H9 (cell line): ENCODE measurements at regions not wholly inside any gene's neighbourhood (a gene's known extent, or its start where the extent isn't known, plus 50 kb on each side); places are given as distances from the start of the nearest gene placed in this dataset.

Source experiments
- DNase-seq: peaks from one replicate; pipeline ENCODE4 v3.0.0-alpha.2; 2017
- H2AFZ ChIP-seq: one replicate; pipeline ENCODE4 v1.6.1; 2013; ENCODE audit warnings: mild to moderate bottlenecking, low read length, control low read depth, moderate library complexity
- H2AK5ac ChIP-seq: 2 replicates; pipeline ENCODE4 v1.6.1; 2013; ENCODE audit warnings: low read length, control low read depth, mixed read lengths; ENCODE audit not compliant: insufficient read length
- H2BK120ac ChIP-seq: one replicate; pipeline ENCODE4 v1.6.1; 2013; ENCODE audit warnings: low read depth, mild to moderate bottlenecking, low read length, control low read depth, inconsistent platforms; ENCODE audit not compliant: poor library complexity, severe bottlenecking
- H2BK12ac ChIP-seq: 2 replicates; pipeline ENCODE4 v1.6.1; 2013; ENCODE audit warnings: low read length, control low read depth, mixed read lengths, low read depth; ENCODE audit not compliant: insufficient read length
- H2BK15ac ChIP-seq: 2 replicates; pipeline ENCODE4 v1.6.1; 2013; ENCODE audit warnings: low read depth, low read length, control low read depth
- H2BK20ac ChIP-seq: one replicate; pipeline ENCODE4 v1.6.1; 2013; ENCODE audit warnings: low read depth, mild to moderate bottlenecking, low read length, control low read depth, inconsistent platforms; ENCODE audit not compliant: poor library complexity, severe bottlenecking
- H2BK5ac ChIP-seq: 2 replicates; pipeline ENCODE4 v1.6.1; 2013; ENCODE audit warnings: low read length, control low read depth, mixed read lengths; ENCODE audit not compliant: insufficient read length
- H3K14ac ChIP-seq: 2 replicates; pipeline ENCODE4 v1.6.1; 2013; ENCODE audit warnings: low read length, control low read depth; ENCODE audit not compliant: insufficient read depth
- H3K18ac ChIP-seq: 2 replicates; pipeline ENCODE4 v1.6.1; 2013; ENCODE audit warnings: low read depth, mild to moderate bottlenecking, mixed read lengths, low read length, control low read depth; ENCODE audit not compliant: insufficient read length
- H3K23ac ChIP-seq: 2 replicates; pipeline ENCODE4 v1.6.1; 2013; ENCODE audit warnings: low read length, control low read depth, mixed read lengths, low read depth; ENCODE audit not compliant: insufficient read length
- H3K23me2 ChIP-seq: 2 replicates; pipeline ENCODE4 v1.6.1; 2013; ENCODE audit warnings: low read depth, mild to moderate bottlenecking, mixed read lengths, low read length, control low read depth; ENCODE audit not compliant: insufficient read length, poor library complexity, severe bottlenecking
- H3K27ac ChIP-seq: 2 replicates; pipeline ENCODE4 v1.5.1; 2013; ENCODE audit warnings: low read length, control low read depth, mixed read lengths, low read depth; ENCODE audit not compliant: insufficient read length
- H3K27me3 ChIP-seq: 2 replicates; pipeline ENCODE4 v1.6.1; 2013; ENCODE audit warnings: low read length, control low read depth, inconsistent platforms; ENCODE audit not compliant: insufficient read depth
- H3K4ac ChIP-seq: 2 replicates; pipeline ENCODE4 v1.6.1; 2013; ENCODE audit warnings: low read depth, mild to moderate bottlenecking, control low read depth, inconsistent platforms, low read length, moderate library complexity
- H3K4me1 ChIP-seq: 2 replicates; pipeline ENCODE4 v1.6.1; 2013; ENCODE audit warnings: low read length, control low read depth, inconsistent platforms; ENCODE audit not compliant: insufficient read depth
- H3K4me2 ChIP-seq: 2 replicates; pipeline ENCODE4 v1.6.1; 2013; ENCODE audit warnings: low read length, control low read depth, mixed read lengths; ENCODE audit not compliant: insufficient read length, insufficient read depth
- H3K56ac ChIP-seq: 2 replicates; pipeline ENCODE4 v1.6.1; 2013; ENCODE audit warnings: low read depth, mild to moderate bottlenecking, mixed read lengths, low read length, control low read depth; ENCODE audit not compliant: insufficient read length
- H3K79me1 ChIP-seq: 2 replicates; pipeline ENCODE4 v1.6.1; 2013; ENCODE audit warnings: low read depth, mild to moderate bottlenecking, moderate library complexity, low read length, control low read depth, inconsistent platforms; ENCODE audit not compliant: insufficient read depth, poor library complexity, severe bottlenecking
- H3K79me2 ChIP-seq: 2 replicates; pipeline ENCODE4 v1.6.1; 2013; ENCODE audit warnings: low read length, control low read depth, inconsistent platforms; ENCODE audit not compliant: insufficient read depth
- H3K9ac ChIP-seq: 2 replicates; pipeline ENCODE4 v1.6.1; 2013; ENCODE audit warnings: low read length, control low read depth, mixed read lengths; ENCODE audit not compliant: insufficient read length; ENCODE audit errors: extremely low read depth
- H3K9me3 ChIP-seq: one replicate; pipeline ENCODE4 v1.6.1; 2013; ENCODE audit warnings: low read depth, low read length, inconsistent platforms; ENCODE audit not compliant: control insufficient read depth
- H3T11ph ChIP-seq: one replicate; pipeline ENCODE4 v1.6.1; 2013; ENCODE audit warnings: mild to moderate bottlenecking, low read length, control low read depth, inconsistent platforms
- H4K20me1 ChIP-seq: one replicate; pipeline ENCODE4 v1.6.1; 2013; ENCODE audit not compliant: control insufficient read depth, insufficient read length, insufficient read depth
- H4K5ac ChIP-seq: 2 replicates; pipeline ENCODE4 v1.6.1; 2013; ENCODE audit warnings: low read depth, mild to moderate bottlenecking, mixed read lengths, low read length, control low read depth; ENCODE audit not compliant: insufficient read length
- H4K8ac ChIP-seq: replicated peaks from 2 replicates; pipeline ENCODE4 v1.6.1; 2013; ENCODE audit warnings: low read length, control low read depth, mixed read lengths, low read depth; ENCODE audit not compliant: insufficient read length
- H4K91ac ChIP-seq: 2 replicates; pipeline ENCODE4 v1.6.1; 2013; ENCODE audit warnings: low read depth, mild to moderate bottlenecking, moderate library complexity, mixed read lengths, low read length, control low read depth; ENCODE audit not compliant: insufficient read length
- H3K27ac Mint-ChIP-seq, 3 experiments: 2 replicates in 2 of 3; 3 replicates in 1 of 3; pipeline ENCODE4 v1.8.0; 2020 to 2021; ENCODE audit warnings: mixed read lengths in 3 of 3, mild to moderate bottlenecking in 1 of 3, moderate library complexity in 1 of 3
- H3K27me3 Mint-ChIP-seq: 2 replicates; pipeline ENCODE4 v1.8.0; 2021; ENCODE audit warnings: low read depth, mild to moderate bottlenecking, moderate library complexity, mixed read lengths
- H3K36me3 Mint-ChIP-seq, 3 experiments: 2 replicates in 2 of 3; 3 replicates in 1 of 3; pipeline ENCODE4 v1.8.0; 2020 to 2021; ENCODE audit warnings: low read depth in 3 of 3, mixed read lengths in 3 of 3; ENCODE audit not compliant: insufficient read depth in 1 of 3
- H3K4me1 Mint-ChIP-seq, 2 experiments: 2 replicates each; pipeline ENCODE4 v1.8.0; 2020; ENCODE audit warnings: mixed read lengths in 2 of 2
- H3K4me3 Mint-ChIP-seq, 2 experiments: 2 replicates in 1 of 2; 3 replicates in 1 of 2; pipeline ENCODE4 v1.8.0; 2020 to 2021; ENCODE audit warnings: mild to moderate bottlenecking in 2 of 2, mixed read lengths in 2 of 2, moderate library complexity in 1 of 2
- H3K9me3 Mint-ChIP-seq, 2 experiments: 2 replicates in 1 of 2; 3 replicates in 1 of 2; pipeline ENCODE4 v1.8.0; 2020; ENCODE audit warnings: mild to moderate bottlenecking in 2 of 2, mixed read lengths in 2 of 2, moderate library complexity in 1 of 2
- WGBS: extraction: QIAGEN DNeasy Blood & Tissue Kit; methylation state at CpG from one replicate; pipeline ENCODE4 v1.1.7; 2013; ENCODE audit warnings: missing lambda C conversion rate, low lambda C conversion rate, mixed read lengths; ENCODE audit not compliant: insufficient read length; ENCODE audit errors: extremely low coverage; 5-methylcytosine and 5-hydroxymethylcytosine counted together
- TF ChIP-seq, protein P1 (sequence below): fragments of 200-600 bp; sonication (generic); conservative IDR thresholded peaks from 3 replicates; pipeline ENCODE4 v1.8.0; 2021; ENCODE audit warnings: antibody characterized with exemption, mild to moderate bottlenecking

DNA sequence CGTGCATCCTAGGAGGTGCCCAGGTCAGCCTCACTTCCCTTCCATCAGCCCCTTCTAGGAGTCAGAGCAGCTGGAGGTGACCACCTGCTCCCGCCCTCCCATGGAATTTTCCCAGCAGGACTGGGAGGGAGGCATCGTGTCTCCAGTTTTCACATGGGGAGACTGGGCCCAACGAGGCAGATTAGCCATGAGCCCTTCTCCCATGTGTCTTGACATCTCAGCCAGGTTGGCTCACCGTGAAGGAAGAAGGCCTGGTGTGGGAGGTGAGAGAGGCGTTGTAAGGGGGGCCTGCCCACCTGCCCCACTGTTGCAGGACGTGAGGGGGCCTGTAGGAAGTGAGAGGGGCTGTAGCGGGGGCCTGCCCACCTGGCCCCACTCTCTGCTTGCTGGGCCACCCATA, 1521.4 kb downstream of the BRD1 start:
- Histone ChIP-seq H3K79me2 (no peaks in the 10 kb centered on the region), H2BK120ac (no peak overlapping the region), H2BK15ac (no peak overlapping the region), H3K56ac (no peak overlapping the region), H3K9ac (no peak overlapping the region), H3K23me2 (no peaks in the 10 kb centered on the region), H2BK5ac (no peak overlapping the region), H4K91ac (no peak overlapping the region), H3K27ac (no peak overlapping the region), H2BK12ac (no peak overlapping the region), H3T11ph (no peak overlapping the region), H4K5ac (no peak overlapping the region), H3K4me1 (no peaks in the 10 kb centered on the region), H2AFZ (no peak overlapping the region), H4K20me1 (no peaks in the 10 kb centered on the region), H2BK20ac (no peak overlapping the region), H3K23ac (no peak overlapping the region), H3K9me3 (no peaks in the 10 kb centered on the region), H3K4me2 (no peak overlapping the region), H3K27me3 (no peaks in the 10 kb centered on the region), H3K14ac (no peak overlapping the region), H3K4ac (no peak overlapping the region), H2AK5ac (no peak overlapping the region), H4K8ac (no peak overlapping the region), H3K18ac (no peak overlapping the region), H3K79me1 (no peaks in the 10 kb centered on the region)
- Mint-ChIP-seq H3K27ac (no peak overlapping the region), H3K9me3 (0 out of 5 replicates have a peak, but pooled peaks cover 0 to 3% of the 10 kb centered on the region in 2 experiments), H3K4me1 (peaks cover 17 to 30% of the 10 kb centered on the region in 2 experiments), H3K36me3 (peaks cover 0 to 4% (median 0%) of the 10 kb centered on the region in 3 experiments; a peak in 2 of 7 replicates), H3K4me3 (no peak overlapping the region), H3K27me3 (peaks cover 10% of the 10 kb centered on the region; the same call in 1 of the 2 replicates)
- no CpG with 5 or more reads among the region's 8 CpGs for WGBS
- TF ChIP-seq, protein P1, sequence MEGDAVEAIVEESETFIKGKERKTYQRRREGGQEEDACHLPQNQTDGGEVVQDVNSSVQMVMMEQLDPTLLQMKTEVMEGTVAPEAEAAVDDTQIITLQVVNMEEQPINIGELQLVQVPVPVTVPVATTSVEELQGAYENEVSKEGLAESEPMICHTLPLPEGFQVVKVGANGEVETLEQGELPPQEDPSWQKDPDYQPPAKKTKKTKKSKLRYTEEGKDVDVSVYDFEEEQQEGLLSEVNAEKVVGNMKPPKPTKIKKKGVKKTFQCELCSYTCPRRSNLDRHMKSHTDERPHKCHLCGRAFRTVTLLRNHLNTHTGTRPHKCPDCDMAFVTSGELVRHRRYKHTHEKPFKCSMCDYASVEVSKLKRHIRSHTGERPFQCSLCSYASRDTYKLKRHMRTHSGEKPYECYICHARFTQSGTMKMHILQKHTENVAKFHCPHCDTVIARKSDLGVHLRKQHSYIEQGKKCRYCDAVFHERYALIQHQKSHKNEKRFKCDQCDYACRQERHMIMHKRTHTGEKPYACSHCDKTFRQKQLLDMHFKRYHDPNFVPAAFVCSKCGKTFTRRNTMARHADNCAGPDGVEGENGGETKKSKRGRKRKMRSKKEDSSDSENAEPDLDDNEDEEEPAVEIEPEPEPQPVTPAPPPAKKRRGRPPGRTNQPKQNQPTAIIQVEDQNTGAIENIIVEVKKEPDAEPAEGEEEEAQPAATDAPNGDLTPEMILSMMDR: no peak
- no peak for DNase-seq
